Thyroid gland (tissue), 4 donors: ENCODE measurements at regions not wholly inside any gene's neighbourhood (a gene's known extent, or its start where the extent isn't known, plus 50 kb on each side); places are given as distances from the start of the nearest gene placed in this dataset.

ENCODE experiments used
- DNase-seq, 2 donors: peaks; one replicate each; pipeline ENCODE4 v3.0.0-alpha.2; 2019
- H3K27ac ChIP-seq, 3 donors: fragments of 200-600 bp; sonication (generic); 1 replicate in 2 of 3; 2 replicates in 1 of 3; pipeline ENCODE4 v1.5.1; 2016 to 2019; ENCODE audit warnings: mild to moderate bottlenecking in 1 of 3, moderate library complexity in 1 of 3
- H3K27me3 ChIP-seq: fragments of 200-600 bp; sonication (generic); one replicate; pipeline ENCODE4 v1.5.1; 2019
- H3K36me3 ChIP-seq, 2 donors: fragments of 200-600 bp; sonication (generic); one replicate each; pipeline ENCODE4 v1.5.1; 2016 to 2019
- H3K4me1 ChIP-seq, 2 donors: fragments of 200-600 bp; sonication (generic); one replicate each; pipeline ENCODE4 v1.5.1; 2017 to 2019
- H3K4me3 ChIP-seq, 3 donors: fragments of 200-600 bp; sonication (generic); replicated peaks in 1 of 3; 1 replicate in 2 of 3; 2 replicates in 1 of 3; pipeline ENCODE4 v1.5.1; 2016; ENCODE audit warnings: mild to moderate bottlenecking in 1 of 3
- H3K9me3 ChIP-seq: fragments of 200-600 bp; sonication (generic); one replicate; pipeline ENCODE4 v1.5.1; 2017
- POLR2A ChIP-seq, 2 donors: fragments of 450-650 bp; IDR thresholded peaks; one replicate each; pipeline ENCODE4 v1.6.1; 2017; ENCODE audit warnings: antibody characterized with exemption in 2 of 2, mild to moderate bottlenecking in 2 of 2, moderate library complexity in 1 of 2
- WGBS, 2 donors: methylation state at CpG; one replicate each; pipeline ENCODE4 v1.1.5; 2017; 5-methylcytosine and 5-hydroxymethylcytosine counted together
- intact Hi-C: fragments of 100-400 bp; cut with DNase I; formaldehyde crosslinking; loops from one replicate; pipeline ENCODE4 v1.15.1; 2023
- TF ChIP-seq, protein P1 (sequence below), 6 experiments: fragments of 200-600 bp in 3 of 6; fragments of 450-650 bp in 3 of 6; sonication (generic) in 3 of 6; IDR thresholded peaks; one replicate each; pipeline ENCODE4 v1.5.1; 2016 to 2019; ENCODE audit warnings: antibody characterized with exemption in 6 of 6, mild to moderate bottlenecking in 2 of 6, inconsistent platforms in 1 of 6, moderate library complexity in 1 of 6

DNA sequence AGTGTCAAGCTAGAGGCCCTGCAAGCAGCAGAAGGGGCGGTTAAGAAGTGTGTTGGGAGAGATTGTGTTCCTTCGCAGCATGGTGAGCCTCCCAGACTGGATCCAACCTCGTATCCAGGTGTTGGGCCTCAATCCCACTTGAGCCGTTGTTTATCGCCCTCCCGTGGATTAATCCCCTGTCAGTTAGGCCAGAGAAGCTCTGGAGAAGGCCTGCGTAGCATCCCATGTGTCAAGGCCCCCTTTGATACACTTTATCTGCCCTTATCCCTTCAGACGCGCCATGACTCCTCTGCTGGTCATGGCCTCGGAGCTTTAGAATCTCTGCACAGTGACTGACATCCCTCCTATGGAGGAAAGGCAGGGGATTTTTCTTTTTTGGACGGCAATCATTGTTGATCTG lies 181.0 kb downstream of the ZFP64 start:
- TF ChIP-seq, protein P1, sequence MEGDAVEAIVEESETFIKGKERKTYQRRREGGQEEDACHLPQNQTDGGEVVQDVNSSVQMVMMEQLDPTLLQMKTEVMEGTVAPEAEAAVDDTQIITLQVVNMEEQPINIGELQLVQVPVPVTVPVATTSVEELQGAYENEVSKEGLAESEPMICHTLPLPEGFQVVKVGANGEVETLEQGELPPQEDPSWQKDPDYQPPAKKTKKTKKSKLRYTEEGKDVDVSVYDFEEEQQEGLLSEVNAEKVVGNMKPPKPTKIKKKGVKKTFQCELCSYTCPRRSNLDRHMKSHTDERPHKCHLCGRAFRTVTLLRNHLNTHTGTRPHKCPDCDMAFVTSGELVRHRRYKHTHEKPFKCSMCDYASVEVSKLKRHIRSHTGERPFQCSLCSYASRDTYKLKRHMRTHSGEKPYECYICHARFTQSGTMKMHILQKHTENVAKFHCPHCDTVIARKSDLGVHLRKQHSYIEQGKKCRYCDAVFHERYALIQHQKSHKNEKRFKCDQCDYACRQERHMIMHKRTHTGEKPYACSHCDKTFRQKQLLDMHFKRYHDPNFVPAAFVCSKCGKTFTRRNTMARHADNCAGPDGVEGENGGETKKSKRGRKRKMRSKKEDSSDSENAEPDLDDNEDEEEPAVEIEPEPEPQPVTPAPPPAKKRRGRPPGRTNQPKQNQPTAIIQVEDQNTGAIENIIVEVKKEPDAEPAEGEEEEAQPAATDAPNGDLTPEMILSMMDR (IDR thresholded peaks at IDR 0.05) = no peak
- TF ChIP-seq POLR2A (IDR thresholded peaks at IDR 0.05) = no peak
- intact Hi-C loops = no loop called here
- 64 to 65% methylated on average over 11 of the region's 11 CpGs for WGBS, 2 donors
- H3K9me3 ChIP-seq = no peaks in the 10 kb centered on the region
- no peaks in the 10 kb centered on the region for H3K27me3 ChIP-seq
- no peak overlapping the region for H3K27ac ChIP-seq
- no peak overlapping the region for H3K4me3 ChIP-seq
- DNase-seq = no peak
- H3K36me3 ChIP-seq = no peaks in the 10 kb centered on the region
- no peaks in the 10 kb centered on the region for H3K4me1 ChIP-seq

DNA sequence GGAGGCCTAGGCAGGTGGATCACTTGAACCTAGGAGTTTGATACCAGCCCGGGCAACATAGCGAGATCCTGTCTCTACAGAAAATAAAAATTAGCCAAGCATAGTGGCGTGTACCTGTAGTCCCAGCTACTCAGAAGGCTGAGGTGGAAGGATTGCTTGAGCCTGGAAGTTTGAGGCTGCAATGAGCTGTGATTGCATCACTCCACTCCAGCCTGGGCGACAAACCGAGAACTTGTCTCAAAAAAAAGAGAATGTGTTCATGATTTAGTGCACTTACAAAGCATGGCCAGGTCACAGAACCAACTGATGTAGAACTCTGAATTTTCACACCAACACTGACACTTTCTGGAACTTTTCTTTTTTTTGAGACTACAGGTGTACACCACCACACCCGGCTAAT lies 182.7 kb downstream of the ZFP64 start:
- Histone ChIP-seq H3K27ac (no peak overlapping the region), H3K36me3 (no peaks in the 10 kb centered on the region), H3K4me3 (no peak overlapping the region), H3K4me1 (no peaks in the 10 kb centered on the region), H3K27me3 (no peaks in the 10 kb centered on the region), H3K9me3 (no peaks in the 10 kb centered on the region)
- WGBS, 2 donors = 90 to 92% methylated on average over 6 of the region's 6 CpGs
- intact Hi-C loops = no loop called here
- no peak for TF ChIP-seq POLR2A (IDR thresholded peaks at IDR 0.05)
- TF ChIP-seq, protein P1 (IDR thresholded peaks at IDR 0.05) = no peak
- DNase-seq = no peak

DNA sequence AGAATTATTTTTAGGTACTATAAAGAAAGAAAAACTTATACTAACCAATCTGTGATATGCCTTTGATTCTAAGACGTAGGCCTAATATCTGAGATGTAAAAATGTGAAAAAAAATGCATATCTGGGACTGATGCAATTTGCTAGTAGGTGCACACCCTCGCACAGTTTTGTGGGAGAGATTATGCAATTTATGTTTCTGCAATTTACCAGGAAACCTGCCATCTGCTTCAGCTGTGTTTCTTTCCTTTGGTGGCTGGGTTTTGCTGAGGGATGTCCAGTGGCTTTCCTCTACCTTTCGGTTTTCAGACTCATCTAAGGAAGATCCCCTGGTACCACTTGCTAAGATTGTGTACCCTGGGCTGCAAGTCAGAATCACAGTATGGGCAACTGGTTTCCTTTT lies 186.9 kb downstream of the ZFP64 start:
- Histone ChIP-seq H3K9me3 (no peaks in the 10 kb centered on the region), H3K4me3 (no peak overlapping the region), H3K36me3 (no peaks in the 10 kb centered on the region), H3K27me3 (no peaks in the 10 kb centered on the region), H3K27ac (no peak overlapping the region), H3K4me1 (no peaks in the 10 kb centered on the region)
- TF ChIP-seq, protein P1 (IDR thresholded peaks at IDR 0.05) = no peak
- no peak for TF ChIP-seq POLR2A (IDR thresholded peaks at IDR 0.05)
- intact Hi-C loops = no loop called here
- WGBS, 2 donors = 89 to 91% methylated on average over 3 of the region's 3 CpGs
- no peak for DNase-seq

DNA sequence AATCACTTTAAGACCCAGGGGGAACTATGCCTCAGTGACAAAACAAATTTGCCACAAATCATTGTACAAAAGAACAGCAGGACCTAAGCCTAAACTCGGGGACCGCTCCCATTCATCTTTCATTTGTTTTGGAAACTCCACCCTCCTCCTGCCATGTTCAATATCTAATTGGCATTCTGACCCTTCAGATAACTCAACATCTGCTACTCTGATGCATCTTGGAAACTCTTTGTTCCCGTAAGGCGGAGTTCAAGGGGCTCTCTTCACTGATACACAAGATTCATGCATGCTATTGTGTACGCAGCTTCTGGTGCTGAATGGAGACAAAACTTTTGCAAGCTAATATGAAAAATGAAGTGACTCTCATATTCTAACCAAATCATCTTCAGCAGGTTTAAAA lies 187.6 kb downstream of the ZFP64 start:
- 90 to 92% methylated on average over 5 of the region's 5 CpGs for WGBS, 2 donors
- H3K9me3 ChIP-seq = no peaks in the 10 kb centered on the region
- intact Hi-C loops = no loop called here
- no peaks in the 10 kb centered on the region for H3K4me1 ChIP-seq
- H3K27ac ChIP-seq = no peak overlapping the region
- no peak overlapping the region for H3K4me3 ChIP-seq
- no peaks in the 10 kb centered on the region for H3K27me3 ChIP-seq
- no peaks in the 10 kb centered on the region for H3K36me3 ChIP-seq
- TF ChIP-seq POLR2A (IDR thresholded peaks at IDR 0.05) = no peak
- TF ChIP-seq, protein P1 (IDR thresholded peaks at IDR 0.05) = no peak
- DNase-seq = no peak

DNA sequence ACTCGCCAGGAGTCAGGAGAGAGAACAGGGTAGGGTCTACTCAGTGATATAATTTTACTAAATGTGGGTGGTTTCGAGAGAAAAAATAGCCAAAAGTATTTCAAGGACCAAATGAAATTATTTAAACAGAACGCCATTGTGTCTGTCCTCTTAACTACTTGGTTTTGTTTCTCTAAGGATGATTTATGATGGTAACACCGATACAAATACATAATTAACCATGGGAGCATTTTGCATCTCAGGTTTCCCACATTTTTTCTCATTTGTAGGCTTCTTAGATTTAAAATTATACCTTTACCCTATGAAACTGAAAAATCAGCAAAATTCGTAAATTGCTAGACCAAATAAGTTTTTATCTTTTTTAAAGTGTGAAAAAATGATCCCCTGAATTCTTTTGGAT lies 188.2 kb downstream of the ZFP64 start:
- DNase-seq = no peak
- no peak for TF ChIP-seq POLR2A (IDR thresholded peaks at IDR 0.05)
- Histone ChIP-seq H3K4me1 (no peaks in the 10 kb centered on the region), H3K4me3 (no peak overlapping the region), H3K27me3 (no peaks in the 10 kb centered on the region), H3K36me3 (no peaks in the 10 kb centered on the region), H3K9me3 (no peaks in the 10 kb centered on the region), H3K27ac (no peak overlapping the region)
- 86% methylated on average over 5 of the region's 5 CpGs for WGBS, 2 donors
- intact Hi-C loops = no loop called here
